Eye (tissue), 1 donor: ENCODE measurements at regions not wholly inside any gene's neighbourhood (a gene's known extent, or its start where the extent isn't known, plus 50 kb on each side); places are given as distances from the start of the nearest gene placed in this dataset.

Experiments used
- DNase-seq: peaks from one replicate; pipeline ENCODE4 v3.0.0-alpha.2; 2015

GRCh38 chr9:23324511-23324910 is 501.5 kb downstream of the ELAVL2 start:
- no peak for DNase-seq

GRCh38 chr9:23326597-23326996 is 499.4 kb downstream of the ELAVL2 start:
- no peak for DNase-seq

DNA sequence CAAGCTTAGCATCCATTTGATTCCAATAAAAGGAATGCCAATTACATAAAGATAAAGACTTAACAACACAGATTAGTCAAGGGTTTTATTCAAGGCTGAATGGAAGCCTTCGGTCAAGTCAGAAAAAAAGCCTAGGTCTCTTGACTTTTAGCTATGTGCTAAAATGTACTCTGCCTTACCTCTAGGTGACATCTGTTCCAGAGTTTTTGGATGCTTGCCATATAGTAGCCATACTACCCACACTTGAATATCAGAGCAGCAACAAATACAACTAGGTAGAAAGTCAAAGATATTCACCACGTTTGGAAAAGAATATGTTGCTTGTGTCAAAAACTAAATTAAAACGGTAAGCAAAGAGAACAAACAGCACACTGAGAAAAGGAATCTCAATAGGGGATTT is 484.7 kb downstream of the ELAVL2 start:
- DNase-seq: no peak

GRCh38 chr9:23342291-23342690 is 483.7 kb downstream of the ELAVL2 start:
- DNase-seq: peak; percentile 12

DNA sequence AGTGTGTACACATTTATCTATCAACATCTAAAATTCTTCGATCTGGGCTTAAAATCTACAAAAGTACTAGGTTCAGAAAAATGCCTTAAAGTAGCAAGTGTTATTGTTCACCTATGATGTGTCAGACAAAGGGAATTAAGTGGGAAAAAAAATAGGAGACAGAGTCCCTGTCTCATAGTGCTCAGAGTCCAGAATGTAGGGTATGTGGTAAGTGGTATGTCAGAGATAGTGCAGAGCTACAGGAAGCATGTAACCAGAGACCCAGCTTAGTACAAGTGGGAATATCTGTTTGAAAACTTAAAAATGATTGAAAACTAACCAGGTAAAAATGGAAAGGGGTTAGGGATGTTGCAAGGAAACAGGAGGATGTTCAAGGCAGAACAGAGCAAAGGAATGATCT is 482.8 kb downstream of the ELAVL2 start:
- no peak for DNase-seq

DNA sequence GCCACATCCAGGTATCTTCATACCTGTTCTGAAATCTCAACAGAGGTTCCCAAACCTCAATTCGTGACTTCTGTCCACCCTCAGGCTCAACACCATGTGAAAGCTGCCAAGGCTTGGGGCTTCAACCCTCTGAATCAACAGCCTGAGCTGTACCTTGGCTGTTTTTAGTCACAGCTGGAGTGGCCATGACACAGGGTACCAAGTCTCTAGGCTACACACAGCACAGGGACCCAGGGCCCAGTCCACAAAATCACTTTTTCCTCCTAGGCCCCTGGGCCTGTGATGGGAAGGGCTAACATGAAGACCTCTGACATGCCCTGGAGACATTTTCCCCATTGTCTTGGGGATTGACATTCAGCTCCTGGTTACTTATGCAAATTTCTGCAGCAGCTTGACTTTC is 464.9 kb downstream of the ELAVL2 start:
- no peak for DNase-seq

DNA sequence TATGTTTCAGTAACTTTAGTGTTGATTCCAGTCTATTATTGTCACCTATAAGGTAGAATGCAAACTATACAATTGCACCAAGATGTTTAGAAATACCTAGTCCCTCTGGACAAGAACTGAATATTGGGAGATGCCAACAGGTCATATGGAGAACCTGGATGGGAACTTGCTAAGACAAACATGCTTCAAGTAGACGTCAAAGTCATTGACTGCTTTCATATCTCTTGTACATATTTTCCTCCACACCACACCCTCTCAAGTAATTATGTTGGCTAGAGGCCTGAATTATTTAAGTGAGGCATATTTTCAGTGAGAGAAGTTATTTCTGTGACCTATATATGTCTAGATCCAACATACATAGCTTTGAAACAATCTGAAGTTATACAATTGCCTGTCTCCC is 453.3 kb downstream of the ELAVL2 start:
- DNase-seq: no peak

- no peak for DNase-seq
Observed at GRCh38 chr9:23375511-23375910, 450.5 kb downstream of the ELAVL2 start.

DNA sequence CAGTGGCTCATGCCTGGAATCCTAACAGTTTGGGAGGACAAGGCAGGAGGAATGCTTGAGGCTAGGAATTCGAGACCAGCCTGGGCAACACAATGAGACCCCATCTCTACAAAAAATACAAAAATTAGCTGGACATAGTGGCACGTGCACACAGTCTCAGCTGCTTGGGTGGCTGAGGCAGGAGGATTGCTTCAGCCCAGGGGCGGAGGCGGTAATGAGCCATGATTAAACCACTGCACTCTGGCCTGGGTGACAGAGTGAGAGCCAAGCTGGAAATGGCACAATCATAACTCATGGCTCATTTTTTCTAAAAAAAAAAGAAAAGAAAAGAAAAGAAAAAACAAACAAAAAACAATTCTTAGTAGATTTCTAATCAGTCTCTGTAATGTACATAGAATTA is 446.2 kb downstream of the ELAVL2 start:
- DNase-seq: no peak

- no peak for DNase-seq
Observed at GRCh38 chr9:23380821-23381220, 445.2 kb downstream of the ELAVL2 start.

- no peak for DNase-seq
Observed at GRCh38 chr9:23382418-23382817, 443.6 kb downstream of the ELAVL2 start.

DNA sequence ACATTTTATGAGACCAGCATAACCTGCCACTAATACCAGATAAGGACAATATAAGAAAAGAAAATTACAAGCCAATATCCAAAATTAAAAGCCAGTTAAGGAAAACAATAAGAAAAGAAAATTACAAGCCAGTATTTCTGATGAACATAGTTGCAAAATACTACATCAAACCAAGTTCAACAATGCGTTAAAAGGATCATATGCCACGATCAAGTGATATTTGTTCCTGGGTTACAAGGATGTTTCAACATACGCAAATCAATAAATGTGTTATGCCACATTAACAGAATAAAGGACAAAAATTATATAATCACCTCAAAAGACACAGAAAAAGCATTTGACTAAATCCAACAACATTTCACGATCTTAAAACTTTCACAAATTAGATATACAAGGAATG is 431.9 kb downstream of the ELAVL2 start:
- DNase-seq: no peak

- DNase-seq: no peak
Observed at GRCh38 chr9:23408874-23409273, 417.2 kb downstream of the ELAVL2 start.

- no peak for DNase-seq
Observed at GRCh38 chr9:23412046-23412445, 414.0 kb downstream of the ELAVL2 start.

DNA sequence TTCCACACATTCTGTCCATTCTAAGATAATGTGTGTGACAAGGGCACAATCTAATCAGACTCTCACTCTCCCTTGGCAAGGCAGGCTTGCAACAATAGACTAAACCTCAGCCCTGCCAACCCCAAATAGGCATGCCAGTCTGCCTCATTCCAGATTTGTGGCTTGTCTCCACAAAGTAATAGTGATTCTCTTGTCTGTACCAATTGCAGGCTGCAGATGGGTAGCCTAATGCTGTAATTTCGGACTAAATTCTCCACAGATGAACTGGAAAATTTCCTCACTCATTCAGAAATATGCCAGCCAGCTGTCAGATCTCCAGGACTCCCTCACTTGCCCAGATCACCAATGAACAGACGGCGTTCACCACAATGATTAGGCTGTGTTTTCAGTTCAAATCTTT is 413.6 kb downstream of the ELAVL2 start:
- peak; percentile 4 for DNase-seq

- DNase-seq: no peak
Observed at GRCh38 chr9:23413541-23413940, 412.5 kb downstream of the ELAVL2 start.

DNA sequence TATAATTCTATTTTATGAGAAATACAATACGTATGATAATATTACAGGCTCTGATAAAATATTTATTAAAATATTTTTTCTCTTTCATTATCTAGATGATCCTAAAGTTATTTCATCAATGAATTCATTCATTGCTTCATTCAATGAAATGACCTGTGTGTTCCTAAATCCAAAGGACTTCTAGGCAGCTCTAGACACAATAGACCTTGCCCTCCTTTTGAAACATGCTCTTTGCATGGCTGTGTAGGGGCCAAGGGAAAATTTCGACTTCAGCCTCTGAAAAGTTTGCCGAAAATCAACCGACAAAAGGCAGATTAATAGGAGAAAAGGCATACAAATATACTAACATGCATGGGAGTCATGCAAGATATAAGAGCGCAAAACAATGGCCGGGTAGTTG is 402.0 kb downstream of the ELAVL2 start:
- no peak for DNase-seq

- DNase-seq: no peak
Observed at GRCh38 chr9:23426144-23426543, 399.9 kb downstream of the ELAVL2 start.

DNA sequence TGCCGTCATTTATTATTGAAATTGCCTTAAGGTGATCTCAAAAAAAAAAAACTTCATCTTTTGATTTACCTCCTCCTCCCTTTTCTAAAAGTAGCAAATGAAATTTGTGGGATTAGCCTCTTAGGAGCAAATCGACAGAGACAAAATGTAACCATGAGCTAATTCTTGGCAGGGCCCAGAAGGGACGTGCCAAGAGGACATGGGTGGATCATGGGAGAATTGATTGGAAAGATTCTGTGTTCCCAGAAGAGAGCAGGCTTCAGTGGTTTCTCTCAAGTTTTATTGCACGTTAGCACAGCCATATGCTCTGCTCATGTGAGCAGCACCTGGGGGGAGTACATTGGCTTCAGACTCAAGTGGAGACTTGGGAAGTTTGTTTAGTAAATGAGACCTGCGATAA is 394.6 kb downstream of the ELAVL2 start:
- no peak for DNase-seq

GRCh38 chr9:23434654-23435053 is 391.4 kb downstream of the ELAVL2 start:
- DNase-seq: no peak

DNA sequence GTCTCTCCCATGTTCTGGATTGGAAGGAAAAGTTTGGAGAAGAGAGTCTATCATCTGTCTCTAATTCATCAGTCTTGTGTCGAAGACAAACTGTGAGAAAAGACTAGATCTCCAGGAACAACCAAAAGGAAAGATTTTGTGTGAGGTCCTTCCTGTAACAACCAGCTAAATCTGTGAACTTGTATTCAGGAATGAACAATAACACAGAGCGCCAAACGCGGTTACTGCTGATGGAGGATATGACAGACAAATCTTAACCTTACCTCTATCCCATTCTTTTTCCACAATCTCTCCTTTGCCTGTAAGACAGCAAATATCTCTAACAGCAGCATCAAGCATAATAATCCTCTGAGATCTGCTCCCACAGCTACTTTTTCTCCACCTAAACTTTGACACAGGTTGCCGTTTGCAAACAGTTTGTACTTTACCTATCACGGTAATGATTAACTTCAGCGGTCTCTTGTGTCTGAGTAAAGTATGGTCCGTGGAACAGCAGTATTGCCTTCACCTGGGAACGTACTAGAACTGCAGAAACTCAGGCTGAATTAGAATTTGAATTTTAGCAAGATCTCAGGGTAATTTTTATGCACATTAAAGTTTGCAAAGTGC is 387.6 kb downstream of the ELAVL2 start:
- no peak for DNase-seq

GRCh38 chr9:23441275-23441674 is 384.8 kb downstream of the ELAVL2 start:
- no peak for DNase-seq

- DNase-seq: no peak
Observed at GRCh38 chr9:23444658-23445057, 381.4 kb downstream of the ELAVL2 start.

- no peak for DNase-seq
Observed at GRCh38 chr9:23447166-23447565, 378.9 kb downstream of the ELAVL2 start.

- DNase-seq: no peak
Observed at GRCh38 chr9:23447944-23448343, 378.1 kb downstream of the ELAVL2 start.
